GM18909 (cell line): ENCODE measurements at regions not wholly inside any gene's neighbourhood (a gene's known extent, or its start where the extent isn't known, plus 50 kb on each side); places are given as distances from the start of the nearest gene placed in this dataset.
"Not testable (repeated sequence)": the region's sequence is repeated elsewhere in the genome, so short reads cannot be mapped to it uniquely, and the experiment has no call there.

Experiments
- ATAC-seq: cut with Tn5 transposase; IDR thresholded peaks from one replicate; pipeline ENCODE4 v1.9.1; 2021; ENCODE audit warnings: mild to moderate bottlenecking; ENCODE audit not compliant: unreplicated experiment, poor library complexity

DNA sequence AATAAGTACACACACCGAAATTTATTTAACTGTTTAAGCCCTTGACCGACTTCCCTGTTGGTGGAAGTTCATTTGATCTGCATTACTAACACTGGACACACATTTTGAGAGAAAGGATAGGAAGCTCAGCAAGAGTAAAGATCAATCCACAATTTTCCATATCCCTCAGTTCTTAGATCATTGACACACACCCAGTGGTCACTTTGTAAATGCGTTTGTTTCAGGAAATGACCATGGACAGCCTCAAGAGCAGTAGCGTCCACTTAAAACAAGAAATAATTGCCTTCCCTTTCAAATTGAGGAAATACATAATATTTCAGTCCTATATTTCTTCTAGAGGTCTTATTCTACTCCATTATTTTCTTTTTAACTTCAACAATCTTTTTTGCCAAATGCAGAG lies 511.5 kb upstream of the PTBP2 start:
- no peak for ATAC-seq

DNA sequence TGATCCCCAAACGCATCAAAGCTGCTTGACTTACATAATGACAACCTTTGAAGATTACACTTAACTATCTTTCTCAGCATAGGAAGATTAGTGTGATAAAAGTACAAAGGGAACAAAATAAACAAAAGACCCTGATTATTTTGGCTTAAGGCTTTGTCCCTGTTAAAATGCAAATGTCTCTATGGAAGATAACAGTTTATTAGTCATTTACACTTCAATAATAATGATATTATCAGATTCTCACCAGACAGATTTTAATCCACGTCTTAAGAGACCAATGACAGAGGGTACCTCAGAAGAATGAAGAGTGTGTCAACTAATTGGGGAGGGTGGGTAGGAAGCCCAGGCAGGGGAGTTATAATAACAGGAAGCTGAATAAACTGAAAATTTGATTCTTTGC lies 510.4 kb upstream of the PTBP2 start:
- no peak for ATAC-seq

DNA sequence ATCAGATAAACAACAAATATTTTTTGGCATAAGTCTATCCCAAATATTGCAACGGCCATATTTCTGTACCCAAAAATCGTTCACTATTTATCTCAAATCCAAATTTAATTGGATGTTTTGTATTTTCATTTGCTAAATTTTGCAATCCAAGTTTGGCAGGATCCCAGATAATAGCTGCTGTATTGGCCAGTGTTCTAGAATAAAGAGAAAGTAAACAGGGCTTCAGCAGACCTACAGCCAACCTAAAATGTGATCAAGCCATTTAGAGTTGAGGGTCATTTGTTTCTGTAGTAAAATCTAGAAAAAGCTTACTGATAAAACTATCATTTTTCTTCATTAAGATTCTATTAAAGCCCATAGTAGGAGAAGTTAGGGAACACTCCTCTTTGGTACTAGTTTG lies 506.6 kb upstream of the PTBP2 start:
- ATAC-seq = no peak

DNA sequence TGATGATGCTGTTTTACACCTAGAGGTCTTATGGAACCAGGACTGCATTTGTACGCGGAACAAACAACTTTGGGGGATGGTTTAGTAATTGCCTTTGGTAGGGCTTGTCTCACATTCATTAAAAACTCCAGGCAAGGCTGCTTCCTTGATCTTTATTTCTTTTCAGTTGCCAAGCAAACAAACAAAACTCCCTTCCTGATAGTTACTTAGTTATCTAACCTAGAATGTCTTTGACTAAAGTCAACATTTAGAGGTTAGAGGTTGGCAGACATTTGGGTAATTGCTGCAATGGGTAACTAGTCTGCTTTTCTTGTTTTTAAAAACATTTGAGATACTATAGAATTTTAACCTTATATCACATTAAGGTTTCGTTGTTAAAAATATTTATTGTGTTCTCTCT lies 500.9 kb upstream of the PTBP2 start:
- no peak for ATAC-seq

DNA sequence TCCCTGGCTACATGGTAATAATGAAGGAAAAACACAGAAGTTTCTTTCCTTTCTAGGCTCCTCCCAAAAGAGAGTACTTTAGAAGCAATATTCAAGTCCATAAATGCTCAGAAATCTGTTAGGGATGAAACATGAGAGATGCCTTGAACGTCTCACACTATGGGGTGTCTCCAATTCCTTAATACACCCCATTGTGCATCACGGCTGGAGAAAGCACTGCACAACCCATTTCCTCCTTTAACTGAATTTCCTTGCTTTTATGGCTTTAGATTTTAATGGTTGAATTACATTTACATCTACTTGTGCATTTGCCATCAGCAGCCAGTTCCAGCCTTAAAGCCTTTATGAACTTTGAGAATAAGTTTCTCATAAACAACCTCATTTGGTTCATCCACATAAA lies 498.9 kb upstream of the PTBP2 start:
- ATAC-seq = no peak

DNA sequence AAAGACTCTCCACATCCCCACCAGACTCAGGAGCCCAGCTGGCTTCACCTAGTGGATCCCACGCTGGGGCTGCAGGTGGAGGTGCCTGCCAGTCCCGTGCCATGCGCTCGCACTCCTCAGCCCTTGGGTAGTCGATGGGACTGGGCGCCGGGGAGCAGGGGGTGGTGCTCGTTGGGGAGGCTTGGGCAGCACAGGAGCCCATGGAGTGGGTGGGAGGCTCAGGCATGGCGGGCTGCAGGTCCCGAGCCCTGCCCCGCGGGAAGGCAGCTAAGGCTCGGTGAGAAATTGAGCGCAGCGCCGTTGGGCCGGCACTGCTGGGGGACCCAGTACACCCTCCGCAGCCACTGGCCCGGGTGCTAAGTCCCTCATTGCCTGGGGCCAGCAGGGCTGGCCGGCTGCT lies 497.4 kb upstream of the PTBP2 start:
- ATAC-seq = not testable (repeated sequence)

DNA sequence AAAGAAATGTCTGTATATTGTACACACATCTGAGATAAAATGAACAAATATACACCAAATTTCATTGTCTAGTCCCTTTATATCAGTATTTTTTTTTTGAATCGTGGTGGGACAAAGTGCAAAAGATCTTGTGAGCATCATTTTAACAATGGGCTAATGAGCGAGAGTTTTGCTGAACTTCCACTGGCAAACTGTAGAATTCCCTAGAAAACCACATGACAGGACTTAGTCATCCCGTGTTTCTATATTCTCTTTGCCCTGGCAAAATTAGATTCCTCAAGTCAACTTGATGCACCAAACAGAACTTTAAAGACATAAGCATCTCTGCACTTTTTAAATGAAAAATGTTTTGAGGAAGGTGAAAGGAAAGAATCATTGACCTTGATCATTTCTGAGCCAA lies 488.2 kb upstream of the PTBP2 start:
- ATAC-seq = no peak

DNA sequence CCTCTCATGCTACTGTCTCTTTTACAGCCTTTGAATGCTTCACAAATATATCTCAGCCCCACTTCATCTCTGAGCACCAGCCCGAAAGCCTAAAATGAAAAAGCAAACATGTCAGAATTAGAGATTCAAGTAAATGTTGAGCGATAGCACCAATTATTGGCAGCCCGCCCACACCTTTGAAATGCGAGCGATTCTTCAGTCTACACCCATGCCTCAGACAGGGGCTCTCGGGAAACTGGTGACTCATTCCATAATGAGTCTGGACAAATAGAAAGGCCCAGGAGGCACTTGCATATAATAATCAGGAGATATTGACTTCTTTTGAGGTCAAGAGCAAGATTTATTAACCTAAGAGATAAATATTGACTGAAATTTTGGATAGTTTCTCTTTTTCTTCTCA lies 487.3 kb upstream of the PTBP2 start:
- ATAC-seq = no peak

DNA sequence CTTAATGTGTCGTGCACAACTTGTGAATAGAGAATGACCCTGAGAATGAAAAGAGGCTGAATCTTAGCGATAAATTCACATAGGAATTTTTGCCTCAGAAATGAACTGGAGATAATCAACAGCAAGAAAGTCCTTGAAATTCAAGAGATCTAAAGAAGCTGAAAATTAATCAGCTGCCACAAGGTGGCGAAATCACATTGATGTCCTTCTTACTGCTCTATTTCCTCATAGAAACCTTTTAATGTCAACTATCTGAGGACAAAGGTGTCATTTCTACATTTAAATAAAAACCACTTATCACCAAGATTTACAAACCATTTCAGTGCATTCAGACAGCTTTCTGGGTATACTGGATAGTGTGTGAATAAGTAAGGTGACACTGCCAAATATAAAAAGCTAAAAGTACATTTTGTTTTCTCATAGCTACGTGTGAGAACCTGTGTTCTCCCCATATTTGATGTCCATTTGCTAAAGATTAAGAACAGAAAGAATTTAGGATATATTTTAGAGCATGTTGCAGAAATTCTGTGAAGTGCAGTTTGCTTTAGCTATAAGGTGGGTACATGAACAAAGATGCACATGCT lies 485.3 kb upstream of the PTBP2 start:
- ATAC-seq = peak; percentile 63

DNA sequence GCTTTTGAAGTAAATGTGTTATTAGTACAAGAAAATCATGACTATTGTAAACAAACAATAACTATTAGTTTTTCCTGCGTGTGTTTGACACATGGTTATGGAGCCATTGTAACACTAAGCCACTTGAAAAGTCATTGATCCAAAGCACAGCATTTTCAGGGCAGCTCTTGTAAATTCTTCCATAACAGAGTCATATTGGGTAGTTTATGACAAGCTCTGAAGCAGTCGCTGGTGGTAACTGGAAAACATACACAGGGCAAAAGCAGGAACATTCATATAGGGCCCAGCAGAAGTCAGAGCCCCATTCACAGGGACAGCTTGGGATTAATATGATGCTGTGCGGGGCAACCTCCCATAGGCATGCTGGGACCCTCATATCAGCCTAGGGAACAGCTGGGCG lies 483.2 kb upstream of the PTBP2 start:
- ATAC-seq = no peak

DNA sequence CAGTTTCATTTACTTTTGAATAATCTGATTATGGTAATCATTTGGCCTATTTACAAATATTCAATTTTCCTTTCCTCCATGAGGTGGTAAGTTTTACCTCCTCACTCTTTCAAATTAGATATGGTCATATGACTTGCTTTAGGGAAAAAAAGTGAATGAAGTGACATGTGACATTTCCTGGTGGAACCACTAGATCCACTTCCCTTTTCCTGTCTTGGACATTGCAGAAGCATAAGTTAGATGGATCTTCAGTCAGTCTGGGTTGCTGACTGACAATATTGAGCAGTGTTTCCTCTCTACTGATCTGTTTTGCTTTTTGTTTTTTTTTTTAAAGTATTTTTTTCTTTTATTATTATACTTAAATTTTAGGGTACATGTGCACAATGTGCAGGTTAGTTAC lies 481.1 kb upstream of the PTBP2 start:
- ATAC-seq = no peak

DNA sequence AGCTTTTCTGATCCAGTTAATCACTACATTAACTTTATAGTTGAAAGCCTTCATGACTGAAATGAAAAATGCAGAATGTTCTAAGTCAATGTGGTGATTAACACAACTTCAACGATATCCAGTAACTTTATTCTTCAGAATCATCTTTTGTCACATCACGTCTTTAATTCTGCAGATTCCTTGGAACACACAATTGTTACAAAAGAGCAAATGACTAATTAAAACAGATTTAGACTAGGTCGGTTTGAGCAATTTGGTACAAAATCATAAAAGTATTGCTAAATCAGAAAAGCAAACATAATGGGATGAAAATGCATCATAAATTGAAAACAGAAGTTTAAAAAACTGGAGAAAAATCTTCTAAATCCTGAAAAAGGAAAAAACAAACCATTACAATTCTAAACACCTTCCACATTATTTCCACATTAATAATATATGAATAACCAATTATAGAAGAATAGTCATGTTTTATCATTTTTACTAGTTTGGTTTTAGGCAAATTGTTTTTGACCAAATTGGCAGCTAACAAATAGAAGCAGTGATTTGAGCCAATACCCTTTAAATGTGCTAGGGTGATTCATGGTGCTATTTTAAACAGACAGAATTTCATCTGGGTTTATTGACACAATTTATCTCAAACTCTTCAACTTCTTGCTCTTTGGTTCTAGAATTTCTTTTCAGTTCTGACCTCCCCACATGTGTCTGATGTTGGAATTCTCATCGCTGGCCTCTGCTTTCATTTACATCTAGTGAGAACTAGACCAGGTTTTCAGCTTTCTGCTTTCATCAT lies 468.1 kb upstream of the PTBP2 start:
- ATAC-seq = no peak

DNA sequence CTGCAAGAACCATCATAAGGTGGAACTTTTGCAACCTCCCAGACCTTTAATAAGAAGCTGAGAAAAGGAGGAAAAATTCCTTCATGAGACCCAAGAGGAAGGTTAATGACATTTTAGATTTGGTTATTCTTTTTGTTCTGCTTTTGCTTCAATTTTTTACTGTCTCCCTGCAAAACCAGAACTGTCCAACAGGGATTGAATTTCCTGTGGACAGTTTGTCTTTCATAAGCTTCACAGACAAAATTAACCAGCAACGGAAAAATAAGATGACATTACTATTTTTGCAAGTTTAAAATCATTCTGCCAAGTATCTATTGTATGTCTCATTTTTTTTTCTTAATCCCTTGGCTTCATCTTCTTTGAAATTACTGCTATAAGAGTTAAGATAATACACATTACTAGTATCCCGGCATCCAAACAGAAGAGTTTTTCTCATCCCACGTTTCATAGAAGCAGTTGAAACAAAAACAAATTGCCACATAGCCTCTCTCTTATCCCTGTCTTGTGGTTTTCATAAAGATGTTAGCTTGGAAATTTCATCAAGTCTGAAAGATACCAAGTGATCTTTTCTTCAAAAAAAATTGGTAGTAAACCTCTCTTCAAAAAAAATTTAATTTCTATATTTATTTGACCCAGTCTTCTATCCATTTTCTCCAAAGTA lies 465.3 kb upstream of the PTBP2 start:
- no peak for ATAC-seq

DNA sequence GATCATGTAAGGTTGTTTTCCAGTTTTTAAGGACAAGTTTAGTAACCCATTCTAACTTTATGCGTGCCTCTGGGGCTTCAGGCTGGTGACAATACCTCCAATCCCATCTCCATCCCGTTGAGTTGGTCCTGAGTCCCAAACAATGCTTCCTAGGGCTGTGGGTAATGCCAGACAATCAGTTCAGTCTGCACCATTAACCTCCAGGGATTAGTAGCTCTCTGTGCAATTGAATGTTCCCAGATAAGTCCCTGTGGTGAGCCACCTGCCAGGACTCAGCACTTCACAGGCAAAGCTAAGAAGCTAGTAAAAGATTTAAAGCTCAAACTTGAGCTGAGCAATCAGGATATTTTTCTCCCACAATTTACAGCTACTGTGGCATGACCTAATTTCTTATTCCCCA lies 462.2 kb upstream of the PTBP2 start:
- ATAC-seq = no peak

DNA sequence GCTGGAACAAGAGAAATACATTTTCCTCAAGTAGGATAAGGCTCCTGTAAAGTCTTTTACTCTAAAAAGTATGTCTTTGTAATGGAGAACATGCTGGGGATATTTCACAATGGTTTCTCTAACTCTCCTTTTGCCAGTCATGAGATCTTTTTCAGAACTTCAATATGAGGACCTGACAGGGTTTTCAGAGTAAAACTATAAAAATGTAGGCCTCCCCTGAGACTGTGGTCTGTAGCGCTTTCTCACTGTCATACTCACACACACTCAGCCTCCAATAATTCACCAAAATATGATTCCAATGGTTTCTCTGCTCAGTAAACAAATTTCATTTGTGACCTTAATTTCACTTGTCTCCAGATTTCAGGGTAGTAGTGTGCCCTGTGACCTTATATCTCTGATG lies 440.1 kb upstream of the PTBP2 start:
- ATAC-seq = no peak

DNA sequence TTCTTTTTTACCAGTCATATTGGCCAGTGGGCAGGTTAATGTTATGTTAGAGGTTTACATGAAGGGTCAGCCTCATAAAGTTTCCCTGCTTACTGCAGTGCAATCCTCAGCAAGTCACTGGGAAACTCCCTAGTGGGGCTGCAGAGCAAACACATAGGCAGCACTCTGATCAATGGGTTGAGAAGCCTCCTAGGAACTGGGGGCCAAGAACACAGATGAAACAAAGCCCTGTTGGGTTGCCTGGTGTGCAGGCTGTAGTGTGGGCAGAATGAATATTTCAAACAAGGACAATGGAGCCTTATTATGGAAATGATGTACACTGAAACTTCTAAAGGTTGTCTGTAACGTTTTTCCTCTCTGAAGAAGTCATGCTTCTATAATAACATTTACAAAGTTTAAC lies 431.6 kb upstream of the PTBP2 start:
- no peak for ATAC-seq

DNA sequence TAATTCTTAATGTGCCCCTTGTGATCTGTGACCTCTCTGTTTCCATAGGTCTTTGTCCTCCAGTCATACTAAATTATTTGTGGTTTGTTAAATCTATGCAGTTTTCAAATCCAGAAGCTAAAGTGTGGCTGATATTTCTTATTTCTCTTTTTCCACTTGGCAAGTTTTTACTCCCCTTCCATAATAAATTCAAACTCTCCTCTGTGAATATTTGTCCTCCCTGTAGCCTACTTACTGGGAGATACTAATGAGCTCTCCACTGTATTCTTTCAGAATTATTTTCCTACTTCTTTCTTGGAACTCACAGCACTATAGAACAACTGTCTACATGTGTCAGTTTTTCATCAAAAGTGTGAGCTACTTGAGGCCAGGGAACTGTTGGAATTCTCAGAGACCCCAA lies 430.8 kb upstream of the PTBP2 start:
- no peak for ATAC-seq

DNA sequence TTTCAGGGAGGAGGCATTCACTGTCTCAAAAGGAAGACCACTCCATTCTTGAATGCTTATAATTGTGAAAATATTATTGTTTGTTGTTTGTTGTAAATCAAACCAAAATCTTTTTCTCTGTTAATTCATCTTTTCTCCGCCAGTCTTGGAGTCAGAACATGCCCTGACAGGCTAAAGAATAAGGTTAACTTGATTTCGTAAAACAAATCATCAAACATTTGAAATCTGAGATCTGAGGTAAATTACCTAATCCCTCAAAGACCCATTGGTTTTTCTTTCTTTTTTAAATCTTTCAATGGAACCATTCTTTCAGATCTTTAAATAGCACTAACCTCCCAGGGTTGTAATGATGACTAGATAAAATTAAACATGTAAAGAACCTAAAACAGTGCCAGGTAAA lies 430.1 kb upstream of the PTBP2 start:
- no peak for ATAC-seq

DNA sequence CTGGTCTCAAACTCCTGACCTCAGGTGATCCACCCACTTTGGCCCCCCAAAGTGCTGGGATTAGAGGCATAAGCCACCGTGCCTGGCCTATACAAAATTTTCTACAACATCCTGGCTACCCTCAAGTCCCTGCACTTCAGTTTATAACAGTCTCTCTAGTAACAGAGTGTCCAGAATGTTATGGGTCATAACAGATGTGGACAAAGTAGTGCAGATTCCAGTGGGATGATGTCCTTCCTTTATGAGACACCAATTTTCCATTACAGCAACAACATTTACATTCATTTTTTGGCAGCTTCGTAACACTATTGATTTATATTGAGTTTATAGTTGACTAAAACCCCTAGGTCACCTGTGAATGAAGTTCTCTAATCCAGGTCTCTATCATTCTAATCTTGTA lies 429.4 kb upstream of the PTBP2 start:
- ATAC-seq = no peak

DNA sequence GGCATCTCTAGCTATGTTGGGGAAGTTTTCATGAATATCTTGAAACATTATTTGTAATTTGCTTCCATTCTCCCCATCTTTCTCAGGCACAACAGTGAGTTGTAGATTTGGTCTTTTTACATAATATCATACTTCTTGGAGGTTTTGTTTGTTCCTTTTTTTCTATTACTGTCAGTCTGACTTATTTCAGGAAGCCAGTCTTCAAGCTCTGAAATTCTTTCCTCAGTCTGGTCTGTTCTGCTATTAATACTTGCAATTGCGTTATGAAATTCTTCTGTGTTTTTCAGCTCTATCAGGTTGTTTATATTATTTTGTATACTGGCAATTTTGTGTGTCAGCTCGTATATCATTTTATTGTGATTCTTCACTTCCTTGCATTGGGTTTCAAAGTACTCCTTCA lies 424.6 kb upstream of the PTBP2 start:
- no peak for ATAC-seq

DNA sequence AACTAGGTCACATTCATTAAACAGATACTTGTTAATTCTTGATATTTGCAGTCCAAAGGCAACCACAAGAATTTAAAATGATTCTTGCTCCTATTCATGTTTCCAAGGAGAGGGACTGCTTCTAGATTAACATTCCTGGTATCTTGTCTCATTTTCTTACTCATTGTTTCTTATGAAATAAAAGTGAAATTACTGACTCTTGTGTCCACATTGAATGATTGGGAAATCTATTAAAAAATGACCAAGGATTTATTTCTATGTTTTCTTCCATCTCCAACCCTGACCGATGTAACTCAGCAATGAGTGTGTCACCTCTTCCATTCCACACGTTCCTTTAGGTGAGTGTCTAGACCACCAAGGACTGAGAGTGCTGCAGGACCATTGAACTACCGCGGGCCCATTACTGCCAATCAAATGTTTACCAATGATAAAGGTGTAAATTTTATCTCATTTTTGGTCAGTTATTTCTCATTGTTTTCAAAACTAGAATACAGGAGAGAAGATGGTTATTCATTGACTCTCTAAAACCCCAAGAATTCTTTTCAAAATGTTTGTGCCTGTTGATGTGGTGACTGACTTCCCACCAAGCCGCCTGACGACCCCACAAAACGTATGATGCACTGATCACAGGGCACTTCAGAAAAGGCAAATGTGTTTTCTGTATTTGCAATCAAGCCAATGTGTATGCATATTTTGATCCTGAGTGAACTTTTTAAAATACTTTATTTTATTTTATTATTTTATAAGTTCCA lies 414.6 kb upstream of the PTBP2 start:
- ATAC-seq = no peak
